ENCODE measurements at regions not wholly inside any gene's neighbourhood (a gene's known extent, or its start where the extent isn't known, plus 50 kb on each side); places are given as distances from the start of the nearest gene placed in this dataset.

GRCh38 chr5:8288897-8289516 is 420.1 kb downstream of the MTRR start:
- no peak for TF ChIP-seq FOXM1 (CRISPR knock-in tag; IDR thresholded peaks at IDR 0.05)
- TF ChIP-seq ZNF609 (CRISPR knock-in tag; IDR thresholded peaks at IDR 0.05; ENCODE audit: borderline replicate concordance): no peak
- TF ChIP-seq FOXA1 (IDR thresholded peaks at IDR 0.05): no peak
- no peak for TF ChIP-seq FOXA1 (CRISPR knock-in tag; IDR thresholded peaks at IDR 0.05)
- TF ChIP-seq ZBTB10 (CRISPR knock-in tag; IDR thresholded peaks at IDR 0.05; ENCODE audit: borderline replicate concordance): no peak
- no peak for TF ChIP-seq SP1 (IDR thresholded peaks at IDR 0.05)
- TF ChIP-seq SP1 (CRISPR knock-in tag; IDR thresholded peaks at IDR 0.05): no peak
- TF ChIP-seq ZNF256 (CRISPR knock-in tag; conservative IDR thresholded peaks at IDR 0.05): no peak
- no peak for TF ChIP-seq TEAD2 (CRISPR knock-in tag; IDR thresholded peaks at IDR 0.05)
